GM21381 (cell line): ENCODE measurements at regions not wholly inside any gene's neighbourhood (a gene's known extent, or its start where the extent isn't known, plus 50 kb on each side); places are given as distances from the start of the nearest gene placed in this dataset.

Source experiments
- ATAC-seq: cut with Tn5 transposase; IDR thresholded peaks from one replicate; pipeline ENCODE4 v1.9.1; 2021; ENCODE audit warnings: mild to moderate bottlenecking, moderate library complexity; ENCODE audit not compliant: unreplicated experiment

- no peak for ATAC-seq
These were observed 248.6 kb upstream of the VEGFC start for GRCh38 chr4:177041356-177041755.

GRCh38 chr4:177047070-177047850, 254.5 kb upstream of the VEGFC start:
- ATAC-seq = peak; percentile 79

- ATAC-seq = no peak
These were observed 255.1 kb upstream of the VEGFC start for GRCh38 chr4:177047851-177048174.

DNA sequence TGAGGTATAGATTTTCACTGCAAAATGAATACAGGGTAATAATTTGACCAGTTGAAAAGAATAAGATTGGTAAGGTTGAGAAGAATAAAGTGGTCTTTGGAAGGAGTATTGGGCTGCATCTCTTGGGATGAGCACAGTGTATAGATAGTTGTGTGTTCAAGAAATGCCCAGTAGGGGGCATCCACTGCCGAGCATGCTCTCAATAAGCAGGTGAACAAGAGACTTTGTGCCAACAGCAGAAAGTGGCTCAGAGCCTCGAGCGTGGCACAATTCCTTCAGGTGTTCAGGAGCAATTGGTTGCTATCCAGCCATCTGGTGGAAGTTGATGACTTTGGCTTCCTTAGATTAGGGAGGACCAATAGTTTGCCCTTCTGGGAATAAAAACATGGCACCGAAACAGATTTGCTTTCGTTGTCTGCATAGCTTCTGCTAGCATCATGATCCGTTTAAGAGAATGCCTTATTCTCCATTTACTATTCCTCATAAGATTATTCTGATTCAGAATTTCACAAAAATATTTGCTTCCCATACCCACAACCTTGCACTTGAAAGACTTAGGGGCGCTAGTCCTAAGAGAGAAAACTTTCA, 258.1 kb upstream of the NEIL3 start:
- ATAC-seq = peak; percentile 75

- ATAC-seq = no peak
These were observed 257.3 kb upstream of the NEIL3 start for GRCh38 chr4:177052211-177052934.

- ATAC-seq = no peak
These were observed 252.5 kb upstream of the NEIL3 start for GRCh38 chr4:177057186-177057585.

GRCh38 chr4:177064116-177064515, 245.6 kb upstream of the NEIL3 start:
- no peak for ATAC-seq

DNA sequence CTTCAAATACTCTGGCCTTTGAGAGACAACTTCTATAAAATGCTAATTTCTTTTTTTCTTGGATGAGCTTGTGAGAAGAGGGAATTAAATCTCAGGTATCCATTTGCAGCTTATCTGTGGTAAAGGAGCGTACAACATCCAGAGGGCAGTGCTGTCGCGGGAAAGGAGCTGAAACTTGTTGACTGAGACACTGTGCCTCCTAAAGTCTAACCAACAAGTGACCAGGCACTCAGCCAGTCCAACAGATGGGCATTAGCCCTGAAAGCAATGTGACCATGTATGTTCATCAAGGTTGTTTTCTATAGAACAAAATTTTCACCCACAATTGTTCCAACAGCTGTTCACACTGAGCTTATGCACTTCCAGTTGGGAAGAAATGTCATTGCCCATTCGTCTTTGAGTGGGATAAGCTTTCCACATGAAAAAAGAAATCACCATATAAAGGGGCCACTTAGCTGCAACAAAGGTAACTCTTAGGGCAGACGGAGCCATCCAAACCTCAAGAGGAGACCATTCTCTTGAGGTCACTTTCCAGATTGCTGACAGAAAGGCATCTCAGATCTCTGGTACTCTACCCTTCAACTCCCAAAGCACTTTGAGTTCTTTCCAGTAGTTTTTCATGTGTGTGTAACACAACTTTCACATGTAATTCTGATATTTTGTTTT, 244.8 kb upstream of the NEIL3 start:
- ATAC-seq = no peak

DNA sequence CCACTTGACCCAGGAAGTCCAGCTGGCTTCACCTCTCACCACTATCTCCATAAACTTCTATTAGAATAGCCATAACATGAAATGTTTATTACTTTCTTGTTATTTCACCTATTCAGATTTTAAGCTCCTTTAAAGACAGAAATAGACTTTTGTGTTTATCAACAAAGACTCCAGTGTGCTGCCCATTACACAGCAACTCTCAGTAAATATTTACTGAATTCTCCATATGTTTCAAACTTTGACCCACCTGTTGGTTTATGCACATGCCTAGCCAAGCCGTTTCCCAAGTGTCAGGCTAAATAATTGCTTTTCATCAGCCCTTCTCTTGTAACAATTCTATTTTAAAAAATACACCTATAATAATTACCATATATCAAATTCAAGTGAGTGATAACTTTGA, 242.9 kb upstream of the NEIL3 start:
- no peak for ATAC-seq

DNA sequence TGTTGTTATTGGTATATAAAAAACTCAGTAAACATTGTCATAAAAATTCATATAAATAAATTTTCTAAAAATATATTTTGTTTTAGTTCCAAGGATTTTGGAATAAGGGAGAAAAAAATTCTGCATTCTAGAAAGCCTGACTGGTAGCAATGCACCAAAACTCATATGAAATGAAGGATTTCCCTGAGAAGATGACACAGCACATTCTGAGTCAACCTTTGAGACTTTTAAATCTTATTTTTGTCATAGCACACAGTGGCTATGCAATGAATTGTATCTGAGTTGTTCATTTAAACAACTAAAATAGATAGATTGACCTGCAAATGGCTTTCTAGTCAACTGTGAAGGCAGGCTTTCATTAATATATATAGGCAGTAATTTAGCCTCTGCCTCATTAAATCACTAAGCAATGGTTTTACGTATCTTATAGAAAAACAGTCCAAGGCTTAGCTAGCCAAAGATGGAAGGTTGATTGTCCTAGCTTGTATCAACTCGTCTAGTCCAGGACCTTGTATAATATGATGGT, 239.1 kb upstream of the NEIL3 start:
- ATAC-seq = no peak

DNA sequence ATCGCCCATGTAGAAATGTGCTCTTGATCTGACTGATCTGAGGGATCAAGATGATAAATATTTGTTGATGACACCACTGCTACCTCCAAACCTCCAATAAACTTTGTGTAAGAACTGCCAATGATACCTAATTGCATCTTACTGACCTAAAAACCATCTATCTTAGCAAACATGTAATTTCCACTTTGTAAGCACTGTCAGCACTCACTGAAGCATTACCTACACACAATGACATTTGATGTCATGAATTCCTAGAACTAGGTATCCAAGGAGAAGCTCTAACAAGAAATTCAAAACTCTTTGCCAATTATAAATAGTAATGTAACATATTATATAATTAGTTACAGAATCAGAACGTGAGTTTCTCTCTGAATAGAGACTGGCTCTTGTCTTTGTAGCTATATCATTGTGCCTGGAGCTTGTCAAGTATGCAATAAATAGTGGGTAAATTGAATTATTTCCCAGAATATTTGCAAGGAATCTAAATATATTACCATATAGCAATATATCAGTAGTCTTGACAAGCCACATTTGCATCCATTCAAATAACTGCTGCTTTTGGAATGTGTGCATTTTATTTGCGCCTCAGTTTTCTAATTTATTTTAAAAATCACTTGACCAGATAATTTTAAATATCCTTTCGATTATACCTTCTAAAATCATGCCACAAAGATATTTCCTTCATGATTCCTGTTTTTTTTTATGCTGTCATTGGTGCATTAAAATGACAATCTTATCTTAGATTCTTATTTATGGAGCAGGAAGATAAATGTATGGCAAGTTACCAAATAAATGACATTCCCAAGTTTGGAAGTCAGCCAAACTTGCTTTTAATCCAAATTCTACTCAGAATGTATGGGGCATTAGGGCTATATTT, 232.3 kb upstream of the NEIL3 start:
- no peak for ATAC-seq

DNA sequence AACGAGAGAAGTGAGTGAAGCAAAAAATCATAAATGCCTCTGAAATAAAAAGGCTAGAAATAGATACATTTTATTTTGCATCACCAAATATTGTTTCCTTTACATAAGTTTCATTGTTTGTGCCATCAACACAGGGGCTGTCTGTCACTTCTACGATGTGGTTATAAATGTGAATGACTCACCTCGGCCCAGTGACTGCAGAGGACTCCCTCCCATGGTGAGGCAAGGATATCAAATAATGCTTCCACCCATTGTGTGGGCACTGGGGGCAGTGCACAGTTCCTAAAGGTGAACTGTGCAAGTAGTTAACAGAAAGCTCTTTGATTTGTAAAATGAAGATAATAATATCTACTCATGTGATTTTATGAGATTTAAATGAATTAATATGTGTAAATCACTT, 230.3 kb upstream of the NEIL3 start:
- no peak for ATAC-seq

DNA sequence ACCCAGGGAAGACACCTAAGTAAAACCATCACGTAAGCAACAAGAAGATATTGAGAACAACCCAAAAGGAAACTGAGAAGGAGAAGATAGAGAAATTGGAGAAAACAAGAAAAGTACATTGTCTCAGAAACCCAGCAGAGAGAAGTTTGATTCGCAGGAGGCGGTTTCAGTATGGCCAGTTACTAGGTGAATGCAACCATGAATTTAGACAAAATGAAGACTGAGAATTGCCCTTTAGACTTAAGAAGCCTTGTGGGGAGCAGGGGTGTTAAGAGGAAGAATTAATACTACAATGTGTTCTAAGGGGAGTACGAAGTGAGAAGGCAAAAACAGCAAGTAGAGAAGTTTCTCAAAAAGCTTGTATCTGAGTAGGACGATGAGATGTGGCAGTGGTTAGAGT, 229.3 kb upstream of the NEIL3 start:
- ATAC-seq = no peak

- no peak for ATAC-seq
These were observed 222.6 kb upstream of the NEIL3 start for GRCh38 chr4:177087060-177087459.

DNA sequence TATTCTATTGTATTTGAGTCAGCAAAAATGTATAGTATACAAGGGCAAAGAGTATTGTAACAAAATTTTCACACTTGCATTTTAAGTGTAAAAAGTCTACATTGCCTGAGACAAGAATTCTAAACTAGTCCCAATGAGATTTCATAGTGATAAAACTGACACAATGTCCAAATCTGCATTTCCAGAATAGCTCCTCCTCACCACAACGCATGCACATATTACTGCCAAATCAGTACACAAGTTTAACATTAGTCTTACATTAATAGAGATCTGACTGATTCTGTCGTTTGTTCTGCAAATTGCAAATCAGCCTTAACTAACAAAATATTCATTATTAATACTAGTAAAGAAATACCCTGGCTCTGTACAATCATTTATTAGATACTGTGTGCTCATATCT, 222.2 kb upstream of the NEIL3 start:
- ATAC-seq = no peak

- no peak for ATAC-seq
These were observed 218.2 kb upstream of the NEIL3 start for GRCh38 chr4:177091515-177091914.

- no peak for ATAC-seq
These were observed 216.9 kb upstream of the NEIL3 start for GRCh38 chr4:177092807-177093206.

DNA sequence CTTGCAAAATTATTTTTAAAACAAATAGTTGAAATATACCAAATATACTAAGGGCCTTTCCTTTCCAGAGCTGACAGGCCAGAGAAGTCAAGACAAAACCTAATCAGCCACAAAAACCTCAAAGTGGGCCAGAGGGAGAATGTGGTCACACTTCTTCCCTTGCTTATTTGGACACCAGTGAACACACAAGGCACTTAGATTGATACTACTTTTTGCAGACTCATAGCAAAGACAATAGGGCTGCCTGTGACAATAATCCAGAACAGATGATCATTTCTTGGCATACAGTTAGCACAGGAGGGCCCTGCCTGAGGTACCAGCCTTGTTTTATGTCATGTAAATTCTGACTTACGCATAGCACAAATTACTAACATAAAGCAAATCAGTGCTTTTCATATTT, 215.7 kb upstream of the NEIL3 start:
- no peak for ATAC-seq

DNA sequence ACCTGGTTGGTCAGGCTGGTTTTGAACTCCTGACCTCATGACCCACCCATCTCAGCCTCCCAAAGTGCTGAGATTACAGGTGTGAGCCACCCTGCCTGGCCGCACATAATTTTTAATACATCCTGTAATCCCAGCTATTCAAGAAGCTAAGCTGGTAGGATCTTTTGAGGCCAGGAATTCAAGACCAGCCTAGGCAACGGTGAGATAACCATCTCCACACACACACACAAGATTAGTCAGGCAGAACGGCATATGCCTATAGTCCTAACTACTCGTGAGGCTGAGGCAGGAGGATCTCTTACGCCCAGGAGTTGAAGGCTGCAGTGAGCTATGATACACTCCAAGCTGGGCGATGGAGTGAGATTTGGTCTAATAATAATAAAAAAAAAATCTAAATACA, 212.4 kb upstream of the NEIL3 start:
- no peak for ATAC-seq

DNA sequence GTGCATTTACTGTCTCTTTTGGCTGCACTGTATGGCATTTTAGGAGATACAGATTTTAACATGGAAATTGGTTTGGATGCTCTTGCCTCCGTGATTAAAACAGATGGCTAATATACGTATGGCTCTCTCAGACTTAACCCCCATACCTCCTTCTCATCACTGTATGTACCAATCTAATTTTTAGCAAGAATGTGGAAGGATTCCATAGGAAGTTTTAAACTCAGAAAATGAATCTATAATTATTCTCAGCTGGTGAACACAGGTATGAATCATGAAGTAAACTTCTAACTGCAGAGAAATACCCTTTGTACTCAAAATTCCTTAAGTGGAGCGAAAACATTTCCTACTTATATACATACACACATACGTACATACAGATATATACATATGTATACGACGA, 210.5 kb upstream of the NEIL3 start:
- no peak for ATAC-seq

- no peak for ATAC-seq
These were observed 209.4 kb upstream of the NEIL3 start for GRCh38 chr4:177100307-177100706.
